HTR-8/SVneo (cell line): ENCODE measurements at regions not wholly inside any gene's neighbourhood (a gene's known extent, or its start where the extent isn't known, plus 50 kb on each side); places are given as distances from the start of the nearest gene placed in this dataset.
"Not testable (repeated sequence)": the region's sequence is repeated elsewhere in the genome, so short reads cannot be mapped to it uniquely, and the experiment has no call there.

ENCODE experiments used
- DNase-seq: peaks from one replicate; pipeline ENCODE4 v3.0.0; 2011; ENCODE audit warnings: low spot score, mixed read lengths; ENCODE audit not compliant: insufficient read length
- FAIRE-seq: peaks from 2 replicates; lab custom pipeline; 2011; peaks lifted over from hg19 to GRCh38; lab: Jason Lieb, UNC

DNA sequence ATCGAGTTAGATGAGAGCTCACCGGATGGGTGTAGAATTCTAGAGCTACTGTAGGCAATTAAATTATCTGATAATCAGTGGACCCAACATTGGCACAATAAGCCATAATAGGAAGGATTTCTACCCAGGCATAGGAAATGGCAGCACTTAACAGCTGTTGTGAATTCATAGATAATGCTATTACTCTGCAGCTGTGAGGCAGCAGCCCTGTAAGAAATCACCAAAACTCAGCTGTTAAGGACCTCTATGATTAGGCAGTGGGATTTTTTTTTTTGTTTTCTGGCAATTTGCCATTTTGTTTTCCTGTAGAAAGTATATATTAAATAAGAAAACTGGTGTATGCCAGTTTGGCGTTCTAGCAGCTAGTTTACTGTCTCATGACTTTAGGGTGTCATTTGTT lies 609.1 kb upstream of the SLC35B3 start:
- no peak for FAIRE-seq
- no peak for DNase-seq

DNA sequence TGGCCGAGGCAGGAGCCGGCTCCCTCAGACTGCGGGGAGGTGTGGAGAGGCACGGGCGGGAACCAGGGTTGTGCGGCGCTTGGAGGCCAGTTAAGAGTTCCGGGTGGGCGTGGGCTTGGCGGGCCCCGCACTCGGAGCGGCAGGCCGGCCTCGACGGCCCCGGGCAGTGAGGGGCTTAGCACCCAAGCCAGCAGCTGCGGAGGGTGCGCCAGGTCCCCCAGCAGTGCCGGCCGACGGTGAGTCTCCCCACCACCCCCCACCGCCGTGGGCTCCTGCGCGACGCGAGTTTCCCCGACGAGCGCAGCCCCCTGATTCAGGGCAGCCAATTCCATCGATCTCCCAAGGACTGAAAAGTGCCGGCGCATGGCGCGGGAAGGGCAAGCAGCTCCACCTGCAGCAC lies 605.4 kb upstream of the SLC35B3 start:
- DNase-seq = no peak
- FAIRE-seq = no peak

DNA sequence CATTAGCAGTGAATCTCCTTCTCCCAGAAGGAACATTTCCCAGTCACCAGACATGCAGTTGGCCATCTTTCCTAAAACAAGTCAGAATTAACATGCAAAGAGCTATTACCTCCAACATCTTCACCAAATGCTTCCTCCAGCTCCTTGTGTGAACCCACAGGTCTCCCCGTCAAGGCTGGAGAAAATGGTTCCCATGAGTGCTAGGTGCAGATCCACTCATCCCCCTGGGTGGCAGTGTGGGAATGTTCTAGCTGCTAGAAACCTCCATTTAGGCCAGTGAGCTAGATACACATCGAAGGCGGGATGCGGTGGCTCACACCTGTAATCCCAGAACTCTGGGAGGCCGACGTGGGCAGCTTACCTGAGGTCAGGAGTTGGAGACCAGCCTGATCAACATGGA lies 603.9 kb upstream of the SLC35B3 start:
- DNase-seq = no peak
- FAIRE-seq = no peak

DNA sequence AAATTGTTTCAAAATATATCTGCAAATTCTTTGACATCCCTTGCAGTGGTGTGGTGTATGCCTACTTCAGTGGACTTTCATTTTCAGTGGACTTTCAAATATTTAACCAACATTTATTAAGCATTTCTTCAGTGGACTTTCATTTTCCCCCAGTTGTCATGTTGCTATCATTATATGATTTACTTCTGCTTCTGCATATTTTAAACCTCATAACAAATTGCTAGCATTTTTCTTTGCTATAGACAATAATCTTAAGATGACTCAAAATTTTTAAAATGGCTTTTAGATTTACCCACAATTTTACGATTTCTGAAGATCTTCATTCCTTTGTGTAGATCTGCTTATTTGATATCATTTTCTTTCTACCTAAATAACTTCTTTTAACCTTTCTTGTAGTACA lies 592.7 kb upstream of the SLC35B3 start:
- DNase-seq (peak; percentile 19), FAIRE-seq (no peak)

GRCh38 chr6:9025796-9026394 lies 590.5 kb upstream of the SLC35B3 start:
- no peak for DNase-seq
- no peak for FAIRE-seq

- DNase-seq (no peak), FAIRE-seq (no peak)
These were observed 589.9 kb upstream of the SLC35B3 start for GRCh38 chr6:9025228-9025627.

GRCh38 chr6:9024246-9024645 lies 588.9 kb upstream of the SLC35B3 start:
- not testable (repeated sequence) for FAIRE-seq

DNA sequence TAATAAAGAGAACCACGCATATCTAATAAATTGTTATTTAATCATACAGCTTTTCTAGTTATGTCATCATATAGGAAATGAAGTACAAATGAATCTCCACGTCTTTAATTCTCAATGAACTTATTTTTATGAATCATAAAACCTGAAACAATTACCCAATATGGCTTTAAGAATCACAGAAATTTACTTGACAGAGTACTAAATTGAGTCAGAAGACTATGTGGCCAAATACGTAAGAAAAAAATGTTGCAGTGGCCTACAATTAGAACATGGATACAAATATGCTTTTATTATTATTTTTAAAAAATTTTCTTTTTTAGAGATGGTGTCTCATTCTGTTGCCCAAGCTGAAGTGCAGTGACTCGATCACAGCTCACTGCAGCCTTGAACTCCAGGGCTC lies 584.7 kb upstream of the SLC35B3 start:
- FAIRE-seq (no peak), DNase-seq (no peak)

More at GRCh38 chr6:9024246-9024645, 588.9 kb upstream of the SLC35B3 start:
- not testable (repeated sequence) for DNase-seq

DNA sequence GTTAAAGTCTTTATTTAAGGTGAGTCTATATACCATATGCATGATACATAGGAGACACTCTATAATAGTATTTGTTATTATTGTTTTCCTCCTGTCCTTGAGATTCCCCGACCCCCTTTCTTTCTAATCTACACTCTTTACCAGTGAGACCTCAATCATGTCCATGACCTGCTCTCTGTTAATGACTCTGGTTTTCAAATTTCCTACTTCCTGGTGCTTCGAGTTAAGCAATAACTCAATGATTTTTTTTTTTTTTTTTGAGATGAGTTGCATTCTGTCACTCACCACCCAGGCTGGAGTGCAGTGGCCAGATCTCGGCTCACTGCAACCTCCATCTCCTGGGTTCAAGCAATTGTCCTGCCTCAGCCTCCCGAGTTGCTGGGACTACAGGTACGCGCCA lies 574.6 kb upstream of the SLC35B3 start:
- DNase-seq (no peak), FAIRE-seq (no peak)

DNA sequence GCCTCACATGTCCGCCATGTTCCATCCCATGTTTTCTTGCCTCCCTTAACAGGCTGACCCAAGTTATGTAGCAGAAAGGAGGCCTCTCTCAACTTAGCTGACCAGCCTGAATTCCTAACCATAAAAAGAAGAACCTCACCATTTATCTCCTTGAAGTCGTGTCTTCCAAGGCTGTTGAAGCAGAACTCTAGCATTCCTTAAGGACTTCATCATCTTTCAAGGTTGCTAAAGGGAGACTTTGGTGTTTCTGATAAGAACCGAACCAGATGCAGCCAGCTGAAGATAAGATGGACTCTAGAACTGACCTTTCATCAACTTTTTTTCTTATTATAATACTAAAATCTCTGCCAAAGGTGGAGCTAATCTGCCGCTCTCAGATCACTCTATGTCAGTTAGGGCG lies 571.7 kb upstream of the SLC35B3 start:
- no peak for DNase-seq
- FAIRE-seq = no peak

GRCh38 chr6:9002833-9003232 lies 567.5 kb upstream of the SLC35B3 start:
- FAIRE-seq = no peak
- DNase-seq = no peak

DNA sequence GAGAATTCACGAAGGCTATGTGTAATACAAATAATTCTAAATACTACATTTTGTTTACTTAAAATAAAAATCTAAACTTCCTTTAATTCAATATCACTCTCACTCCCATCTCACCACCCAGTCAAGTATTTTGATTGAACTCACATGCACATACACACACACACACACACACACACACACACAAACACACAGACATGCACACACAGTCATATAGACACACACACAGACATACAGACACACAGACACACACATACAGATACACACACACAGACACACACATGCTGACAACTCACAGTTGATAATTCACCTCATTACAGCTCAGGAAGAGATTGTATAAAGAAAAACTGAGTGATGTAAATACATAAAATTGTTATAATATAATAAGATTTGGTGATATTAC lies 559.8 kb upstream of the SLC35B3 start:
- FAIRE-seq (no peak), DNase-seq (no peak)

DNA sequence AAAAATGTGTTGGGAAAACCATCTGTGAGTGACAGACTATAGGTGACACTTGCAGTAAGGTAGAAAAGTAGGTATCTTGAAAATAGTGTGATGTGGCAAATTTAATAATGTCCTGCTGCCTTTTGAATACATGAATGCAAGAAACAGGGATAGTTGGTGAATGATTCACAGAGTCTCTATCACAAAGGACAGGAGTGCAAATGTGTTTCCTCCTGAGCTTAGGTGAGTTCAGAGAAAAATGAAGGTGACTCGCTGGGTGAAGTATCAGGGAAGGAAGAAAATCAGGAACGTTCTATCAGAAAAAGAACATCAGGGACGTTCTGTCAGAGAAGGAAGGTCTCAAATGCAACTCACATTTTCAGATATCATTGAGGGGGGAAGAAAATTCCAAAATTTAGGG lies 557.8 kb upstream of the SLC35B3 start:
- FAIRE-seq = no peak

GRCh38 chr6:8991844-8992243 lies 556.5 kb upstream of the SLC35B3 start:
- FAIRE-seq (no peak), DNase-seq (no peak)

More for the DNA sequence above, 557.8 kb upstream of the SLC35B3 start:
- DNase-seq = no peak

GRCh38 chr6:8990075-8990474 lies 554.7 kb upstream of the SLC35B3 start:
- peak; percentile 49 for FAIRE-seq
- DNase-seq = no peak

- peak; percentile 86 for FAIRE-seq
- DNase-seq = peak; percentile 68
These were observed 547.9 kb upstream of the SLC35B3 start for GRCh38 chr6:8983202-8983688.

- DNase-seq (no peak), FAIRE-seq (no peak)
These were observed 547.3 kb upstream of the SLC35B3 start for GRCh38 chr6:8982668-8983067.

- DNase-seq (no peak), FAIRE-seq (no peak)
These were observed 538.0 kb upstream of the SLC35B3 start for GRCh38 chr6:8973395-8973794.

DNA sequence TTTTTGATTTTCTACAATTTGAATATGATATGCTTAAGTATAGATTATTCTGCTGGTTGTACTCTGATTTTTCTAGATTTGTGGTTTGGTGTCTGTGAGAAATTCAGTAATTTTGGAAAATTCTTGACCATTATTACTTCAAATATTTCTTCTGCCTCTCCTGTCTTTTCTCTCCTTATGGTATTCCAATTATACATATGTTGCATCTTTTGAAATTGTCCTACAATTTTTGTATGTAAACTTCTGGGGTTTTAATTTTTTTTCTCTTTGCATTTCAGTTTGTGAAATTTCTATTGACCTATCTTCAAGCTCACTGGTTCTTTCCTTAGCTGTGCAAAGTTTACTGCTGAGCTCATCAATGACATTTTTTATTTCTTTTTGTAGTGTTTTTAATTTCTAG lies 534.4 kb upstream of the SLC35B3 start:
- no peak for FAIRE-seq

DNA sequence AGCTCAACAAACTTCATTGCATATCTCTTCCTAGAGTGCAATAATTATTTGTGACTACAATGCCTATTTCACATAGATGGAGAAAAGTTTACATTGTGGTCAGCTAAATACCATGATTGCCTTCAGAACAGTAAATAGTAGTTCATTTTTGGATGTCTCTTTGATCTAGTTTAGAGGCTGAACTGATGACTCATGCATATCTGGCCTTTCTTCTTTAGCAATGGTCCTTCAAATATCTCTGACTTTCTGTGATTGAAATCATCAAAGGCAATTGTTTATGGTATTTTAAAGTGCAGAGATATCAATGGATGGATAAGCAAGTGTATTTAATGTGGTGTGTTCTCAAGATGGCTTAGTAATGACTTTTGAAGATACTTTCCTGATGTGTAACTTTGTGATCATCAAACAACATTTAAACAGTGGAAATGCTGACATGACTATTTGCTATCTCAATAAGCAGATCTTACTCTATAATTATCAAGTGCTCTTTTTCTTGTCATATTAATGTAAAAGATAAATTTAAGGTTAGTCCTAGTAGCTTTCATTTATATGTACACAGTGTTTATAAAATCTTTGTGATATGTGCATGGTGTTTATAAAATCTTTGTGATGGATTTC lies 523.7 kb upstream of the SLC35B3 start:
- no peak for DNase-seq

More for the DNA sequence above, 534.4 kb upstream of the SLC35B3 start:
- DNase-seq = no peak

GRCh38 chr6:8953310-8953709 lies 518.0 kb upstream of the SLC35B3 start:
- DNase-seq = no peak
- FAIRE-seq = no peak

More for the DNA sequence above, 523.7 kb upstream of the SLC35B3 start:
- no peak for FAIRE-seq

DNA sequence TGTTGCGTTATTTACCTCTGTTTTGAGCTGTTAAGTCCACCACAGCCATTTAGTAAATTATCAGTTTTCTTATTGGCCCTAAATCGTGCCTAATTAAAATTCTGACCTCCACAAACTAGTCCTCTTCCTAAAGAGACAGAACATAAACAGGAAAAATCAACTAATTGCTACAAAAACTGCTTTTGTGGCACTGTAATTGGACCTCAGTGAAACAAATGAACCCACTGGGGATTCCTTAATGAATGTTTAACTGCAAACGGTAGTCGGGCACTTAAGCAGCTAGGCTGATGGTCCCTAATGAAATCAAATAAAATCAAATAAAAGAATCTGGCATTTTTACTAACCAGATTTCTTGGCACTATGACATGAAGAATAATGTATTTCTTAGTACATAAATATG lies 513.4 kb upstream of the SLC35B3 start:
- DNase-seq (no peak), FAIRE-seq (no peak)
